GM12878 (cell line): ENCODE measurements at regions not wholly inside any gene's neighbourhood (a gene's known extent, or its start where the extent isn't known, plus 50 kb on each side); places are given as distances from the start of the nearest gene placed in this dataset.

Source experiments
- ATAC-seq: fragments of 200-7000 bp; cut with Tn5 transposase; 3 replicates; pipeline ENCODE4 v1.9.1; 2020; ENCODE audit warnings: mild to moderate bottlenecking, moderate library complexity
- BruUV-seq: library from RNA; stranded (reverse); fragments of 400-500 nt; replicated peaks from 2 replicates; lab custom pipeline; 2021; lab: Mats Ljungman, UMichigan
- CTCF ChIA-PET: fragments of 300-600 bp; sonication (Branson Sonifier 250); formaldehyde crosslinking; extraction: SDS; loops from one replicate; lab custom pipeline; 2021; ENCODE audit warnings: inconsistent platforms; lab: Yijun Ruan, JAX
- POLR2A ChIA-PET: fragments of 350-600 bp; formaldehyde crosslinking; extraction: SDS; loops from one replicate; lab custom pipeline; 2021; ENCODE audit warnings: inconsistent platforms; lab: Charles Lee
- RAD21 ChIA-PET: fragments of 300-600 bp; sonication (Branson Sonifier 250); formaldehyde crosslinking; loops from one replicate; lab custom pipeline; 2023; ENCODE audit warnings: antibody characterized with exemption; ENCODE audit not compliant: unreplicated experiment; lab: Charles Lee
- SMC1A ChIA-PET: fragments of 300-600 bp; sonication (Branson Sonifier 250); formaldehyde crosslinking; loops from one replicate; lab custom pipeline; 2023; ENCODE audit not compliant: unreplicated experiment, uncharacterized antibody; lab: Charles Lee
- DNase-seq: peaks from one replicate; pipeline ENCODE4 v3.0.0-alpha.2; 2011; ENCODE audit warnings: low read depth, low spot score
- FAIRE-seq: peaks from 3 replicates; lab custom pipeline; 2011; peaks lifted over from hg19 to GRCh38; lab: Jason Lieb, UNC
- H2AFZ ChIP-seq: 2 replicates; pipeline ENCODE4 v1.6.0; 2011; ENCODE audit warnings: low read depth, low read length, control low read depth; ENCODE audit not compliant: control insufficient read depth
- H3K27ac ChIP-seq: 2 replicates; pipeline ENCODE4 v1.5.1; 2011; ENCODE audit warnings: control low read depth; ENCODE audit not compliant: control insufficient read depth, insufficient read depth
- H3K27me3 ChIP-seq, 2 experiments: replicated peaks in 1 of 2; 2 replicates each; pipeline versions ENCODE4 v1.6.0 to v1.6.1; 2011; ENCODE audit warnings: low read length in 1 of 2; ENCODE audit not compliant: control insufficient read depth in 2 of 2, insufficient read depth in 2 of 2
- H3K36me3 ChIP-seq, 2 experiments: 2 replicates each; pipeline ENCODE4 v1.5.1; 2011; ENCODE audit warnings: low read length in 1 of 2; ENCODE audit not compliant: control insufficient read depth in 2 of 2, insufficient read depth in 2 of 2
- H3K4me1 ChIP-seq: 2 replicates; pipeline ENCODE4 v1.6.1; 2011; ENCODE audit warnings: mild to moderate bottlenecking, low read length, moderate library complexity, mixed read lengths; ENCODE audit not compliant: control insufficient read depth, insufficient read depth
- H3K4me2 ChIP-seq: 2 replicates; pipeline ENCODE4 v1.6.0; 2011; ENCODE audit warnings: control low read depth; ENCODE audit not compliant: control insufficient read depth, insufficient read depth
- H3K4me3 ChIP-seq: fragments of 200-600 bp; sonication (generic); 2 replicates; pipeline ENCODE4 v1.5.1; 2016
- H3K79me2 ChIP-seq: 2 replicates; pipeline ENCODE4 v1.6.0; 2011; ENCODE audit warnings: low read length; ENCODE audit not compliant: control insufficient read depth, insufficient read depth
- H3K9ac ChIP-seq: 2 replicates; pipeline ENCODE4 v1.8.0; 2011; ENCODE audit warnings: low read length, control low read depth, mixed read lengths; ENCODE audit not compliant: control insufficient read depth, insufficient read depth
- H3K9me3 ChIP-seq: replicated peaks from 3 replicates; pipeline ENCODE4 v1.5.1; 2011; ENCODE audit warnings: mild to moderate bottlenecking, low read length; ENCODE audit not compliant: control insufficient read depth, insufficient read depth
- H4K20me1 ChIP-seq: 2 replicates; pipeline ENCODE4 v1.6.0; 2011; ENCODE audit not compliant: control insufficient read depth, insufficient read depth
- ASH2L ChIP-seq: fragments of 300-600, 200-600 bp; sonication (generic); IDR thresholded peaks from 2 replicates; pipeline ENCODE4 v1.6.1; 2017; ENCODE audit warnings: low read depth, mild to moderate bottlenecking, borderline replicate concordance
- BACH1 ChIP-seq: fragments of 450-650 bp; IDR thresholded peaks from 2 replicates; pipeline ENCODE4 v1.6.1; 2017; ENCODE audit warnings: mild to moderate bottlenecking, borderline replicate concordance
- KDM1A ChIP-seq: fragments of 200-600 bp; sonication (generic); IDR thresholded peaks from 2 replicates; pipeline ENCODE4 v1.6.1; 2016; ENCODE audit warnings: borderline replicate concordance
- NR2C2 ChIP-seq: IDR thresholded peaks from 2 replicates; pipeline ENCODE4 v1.6.1; 2011; ENCODE audit warnings: borderline replicate concordance, low read depth; ENCODE audit not compliant: control insufficient read depth, insufficient read length
- PKNOX1 ChIP-seq: fragments of 450-650 bp; IDR thresholded peaks from 2 replicates; pipeline ENCODE4 v1.6.1; 2016; ENCODE audit warnings: mild to moderate bottlenecking
- SUPT20H ChIP-seq: IDR thresholded peaks from 2 replicates; pipeline ENCODE4 v1.6.1; 2011; ENCODE audit warnings: low read depth, mild to moderate bottlenecking, low read length, moderate library complexity, borderline replicate concordance; ENCODE audit not compliant: control insufficient read depth
- ZZZ3 ChIP-seq: IDR thresholded peaks from 2 replicates; pipeline ENCODE4 v1.6.1; 2011; ENCODE audit warnings: low read depth; ENCODE audit not compliant: control insufficient read depth, insufficient read length
- whole genome bisulfite sequencing: methylation state at CpG from one replicate; pipeline ENCODE4 v1.1.6; 2016; ENCODE audit warnings: low lambda C conversion rate; ENCODE audit not compliant: insufficient replicate concordance, insufficient coverage; ENCODE audit errors: missing lambda C conversion rate; 5-methylcytosine and 5-hydroxymethylcytosine counted together
- in situ Hi-C: fragments of 300-500 bp; cut with MboI; formaldehyde crosslinking; loops from 9 replicates; pipeline ENCODE4 v1.14.3; 2018; ENCODE audit warnings: mixed read lengths
- intact Hi-C: fragments of 100-400 bp; cut with micrococcal nuclease; formaldehyde crosslinking; loops from one replicate; pipeline ENCODE4 v1.14.2; 2022; ENCODE audit not compliant: unreplicated experiment
- TF ChIP-seq, protein P1 (sequence below): fragments of 450-650 bp; formaldehyde crosslinking; IDR thresholded peaks from 2 replicates; pipeline ENCODE4 v1.4.0; 2020; ENCODE audit warnings: mild to moderate bottlenecking, moderate library complexity

DNA sequence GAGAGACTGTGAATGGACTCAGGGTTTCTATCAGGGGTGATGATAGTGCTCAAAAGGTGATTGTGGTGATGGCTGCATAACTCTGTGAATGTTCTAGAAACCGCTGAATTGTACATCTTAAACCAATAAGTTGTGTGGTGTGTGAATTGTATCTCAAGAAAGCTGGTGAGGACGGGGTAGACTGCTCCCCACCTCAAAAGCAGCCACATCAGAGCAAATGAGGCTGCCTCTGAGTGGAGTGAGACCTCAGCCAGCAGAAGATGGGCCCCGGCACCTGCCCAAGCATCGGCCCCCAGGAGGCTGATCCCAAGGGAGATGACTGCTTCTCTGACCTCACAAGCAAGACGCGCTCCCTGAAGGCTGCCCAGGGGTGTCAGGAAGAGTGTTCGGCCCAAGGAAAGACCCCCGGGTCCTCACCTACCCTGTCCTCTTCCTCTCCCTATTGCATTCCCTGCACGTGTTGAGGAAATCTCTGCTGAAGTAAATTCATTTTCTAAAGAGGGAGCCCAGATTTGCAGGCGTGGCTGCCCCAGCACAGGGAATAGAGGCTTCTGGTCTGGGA lies 279.3 kb upstream of the SHH start:
- Histone ChIP-seq H3K4me2 (no peak overlapping the region), H3K27me3 (0 out of 4 replicates have a peak, but pooled peaks cover 0 to 1% of the 10 kb centered on the region in 2 experiments), H3K79me2 (no peaks in the 10 kb centered on the region), H3K9me3 (no peaks in the 10 kb centered on the region; the same call in 2 of the 3 replicates), H3K4me3 (no peak overlapping the region), H3K27ac (no peak overlapping the region), H2AFZ (no peak overlapping the region), H3K36me3 (no peaks in the 10 kb centered on the region), H3K4me1 (no peaks in the 10 kb centered on the region), H3K9ac (no peak overlapping the region), H4K20me1 (no peaks in the 10 kb centered on the region)
- ChIA-PET POLR2A (interaction anchor here (0.7 kb wide), 1 partner anchor 1408 kb away, joined by 3 read pairs; no protein-coding TSS in a partner anchor), RAD21 (no interaction called here), CTCF (no interaction called here), SMC1A (no interaction called here)
- FAIRE-seq (no peak), DNase-seq (no peak), ATAC-seq (no peak)
- TF ChIP-seq NR2C2 (no peak), BACH1 (no peak), SUPT20H (no peak), PKNOX1 (no peak), KDM1A (no peak), ASH2L (no peak), ZZZ3 (no peak)
- TF ChIP-seq, protein P1, sequence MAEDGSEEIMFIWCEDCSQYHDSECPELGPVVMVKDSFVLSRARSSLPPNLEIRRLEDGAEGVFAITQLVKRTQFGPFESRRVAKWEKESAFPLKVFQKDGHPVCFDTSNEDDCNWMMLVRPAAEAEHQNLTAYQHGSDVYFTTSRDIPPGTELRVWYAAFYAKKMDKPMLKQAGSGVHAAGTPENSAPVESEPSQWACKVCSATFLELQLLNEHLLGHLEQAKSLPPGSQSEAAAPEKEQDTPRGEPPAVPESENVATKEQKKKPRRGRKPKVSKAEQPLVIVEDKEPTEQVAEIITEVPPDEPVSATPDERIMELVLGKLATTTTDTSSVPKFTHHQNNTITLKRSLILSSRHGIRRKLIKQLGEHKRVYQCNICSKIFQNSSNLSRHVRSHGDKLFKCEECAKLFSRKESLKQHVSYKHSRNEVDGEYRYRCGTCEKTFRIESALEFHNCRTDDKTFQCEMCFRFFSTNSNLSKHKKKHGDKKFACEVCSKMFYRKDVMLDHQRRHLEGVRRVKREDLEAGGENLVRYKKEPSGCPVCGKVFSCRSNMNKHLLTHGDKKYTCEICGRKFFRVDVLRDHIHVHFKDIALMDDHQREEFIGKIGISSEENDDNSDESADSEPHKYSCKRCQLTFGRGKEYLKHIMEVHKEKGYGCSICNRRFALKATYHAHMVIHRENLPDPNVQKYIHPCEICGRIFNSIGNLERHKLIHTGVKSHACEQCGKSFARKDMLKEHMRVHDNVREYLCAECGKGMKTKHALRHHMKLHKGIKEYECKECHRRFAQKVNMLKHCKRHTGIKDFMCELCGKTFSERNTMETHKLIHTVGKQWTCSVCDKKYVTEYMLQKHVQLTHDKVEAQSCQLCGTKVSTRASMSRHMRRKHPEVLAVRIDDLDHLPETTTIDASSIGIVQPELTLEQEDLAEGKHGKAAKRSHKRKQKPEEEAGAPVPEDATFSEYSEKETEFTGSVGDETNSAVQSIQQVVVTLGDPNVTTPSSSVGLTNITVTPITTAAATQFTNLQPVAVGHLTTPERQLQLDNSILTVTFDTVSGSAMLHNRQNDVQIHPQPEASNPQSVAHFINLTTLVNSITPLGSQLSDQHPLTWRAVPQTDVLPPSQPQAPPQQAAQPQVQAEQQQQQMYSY (CRISPR knock-in tag), result no peak
- WGBS, result 25% methylated on average over 10 of the region's 10 CpGs
- no TSS peak for BruUV-seq
- intact Hi-C loops (no loop called here), in situ Hi-C loops (no loop called here)
